Natural killer cell treated with Interleukin-12 subunit alpha and Interleukin-12 subunit beta and Interleukin-15 and Interleukin-18, amount 100 ng/mL, for 72 hours (primary cell): ENCODE measurements at regions not wholly inside any gene's neighbourhood (a gene's known extent, or its start where the extent isn't known, plus 50 kb on each side); places are given as distances from the start of the nearest gene placed in this dataset.

Experiments
- ATAC-seq, 2 donors: fragments of 150-1000 bp; cut with Tn5 transposase in 1 of 2; sonication (Bioruptor Pico), chemical (Tn5 transposase) in 1 of 2; 2 replicates each; pipeline ENCODE4 v1.10.0; 2021
- DNase-seq: peaks from one replicate; pipeline ENCODE4 v3.0.0; 2022; ENCODE audit warnings: low spot score
- H3K27ac Mint-ChIP-seq, 2 donors: 1 replicate in 1 of 2; 2 replicates in 1 of 2; pipeline ENCODE4 v1.8.0; 2022; ENCODE audit warnings: mixed read lengths in 2 of 2, mild to moderate bottlenecking in 1 of 2, moderate library complexity in 1 of 2
- H3K27me3 Mint-ChIP-seq, 2 donors: 1 replicate in 1 of 2; 2 replicates in 1 of 2; pipeline ENCODE4 v1.8.0; 2022; ENCODE audit warnings: mixed read lengths in 2 of 2
- H3K36me3 Mint-ChIP-seq: one replicate; pipeline ENCODE4 v1.8.0; 2022; ENCODE audit warnings: mixed read lengths
- H3K4me1 Mint-ChIP-seq, 2 donors: 1 replicate in 1 of 2; 2 replicates in 1 of 2; pipeline ENCODE4 v1.8.0; 2022; ENCODE audit warnings: low read depth in 2 of 2, mixed read lengths in 2 of 2, mild to moderate bottlenecking in 1 of 2
- H3K4me3 Mint-ChIP-seq: one replicate; pipeline ENCODE4 v1.8.0; 2022; ENCODE audit warnings: mixed read lengths
- H3K9me3 Mint-ChIP-seq: 2 replicates; pipeline ENCODE4 v1.8.0; 2022; ENCODE audit warnings: mixed read lengths

GRCh38 chr5:164346785-164347630 is 841.6 kb downstream of the MAT2B start:
- no peak overlapping the region for H3K4me3 Mint-ChIP-seq
- no peak for DNase-seq
- no peaks in the 10 kb centered on the region for H3K36me3 Mint-ChIP-seq
- no peaks in the 10 kb centered on the region for H3K4me1 Mint-ChIP-seq
- peaks cover 17% of the 10 kb centered on the region for H3K9me3 Mint-ChIP-seq
- no peaks in the 10 kb centered on the region for H3K27me3 Mint-ChIP-seq
- ATAC-seq = no peak
- H3K27ac Mint-ChIP-seq = no peak overlapping the region

GRCh38 chr5:164350236-164350635 is 844.8 kb downstream of the MAT2B start:
- ATAC-seq = no peak
- H3K27ac Mint-ChIP-seq = no peak overlapping the region
- no peaks in the 10 kb centered on the region for H3K4me1 Mint-ChIP-seq
- peaks cover 16% of the 10 kb centered on the region for H3K9me3 Mint-ChIP-seq
- no peak overlapping the region for H3K4me3 Mint-ChIP-seq
- no peaks in the 10 kb centered on the region for H3K36me3 Mint-ChIP-seq
- no peaks in the 10 kb centered on the region for H3K27me3 Mint-ChIP-seq
- no peak for DNase-seq

DNA sequence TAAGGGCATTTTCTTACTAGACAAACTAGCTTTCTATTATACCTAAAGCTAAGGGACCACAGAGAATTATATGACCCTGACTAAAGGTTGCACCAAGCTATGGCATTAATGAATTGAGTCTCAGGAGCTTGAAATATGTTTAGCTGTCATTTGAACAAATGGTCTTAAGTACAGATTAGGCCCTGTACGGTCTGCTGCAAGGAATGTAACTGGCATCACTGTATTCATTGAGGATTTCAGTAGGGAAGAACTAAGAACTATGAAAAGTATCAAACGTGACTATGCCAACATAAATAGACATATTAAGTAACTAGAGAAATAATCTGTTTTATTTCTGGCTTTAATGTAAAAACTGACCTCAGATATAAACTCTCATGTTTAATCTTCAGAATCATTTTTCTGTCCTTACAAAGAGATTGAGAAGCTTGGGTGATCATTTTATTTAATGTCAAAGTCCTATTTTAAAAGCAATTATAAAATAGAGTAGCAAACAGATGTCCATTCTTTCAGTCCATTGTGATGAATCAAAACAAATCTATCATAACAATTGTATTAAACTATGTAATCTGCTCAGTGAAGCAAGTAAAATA is 845.9 kb downstream of the MAT2B start:
- H3K9me3 Mint-ChIP-seq = peaks cover 17% of the 10 kb centered on the region
- H3K36me3 Mint-ChIP-seq = no peaks in the 10 kb centered on the region
- H3K4me3 Mint-ChIP-seq = no peak overlapping the region
- DNase-seq = no peak
- ATAC-seq = no peak
- no peaks in the 10 kb centered on the region for H3K4me1 Mint-ChIP-seq
- no peak overlapping the region for H3K27ac Mint-ChIP-seq
- no peaks in the 10 kb centered on the region for H3K27me3 Mint-ChIP-seq

GRCh38 chr5:164352695-164353094 is 847.3 kb downstream of the MAT2B start:
- no peak overlapping the region for H3K27ac Mint-ChIP-seq
- DNase-seq (no peak), ATAC-seq (no peak)
- H3K36me3 Mint-ChIP-seq = no peaks in the 10 kb centered on the region
- no peaks in the 10 kb centered on the region for H3K27me3 Mint-ChIP-seq
- no peaks in the 10 kb centered on the region for H3K4me1 Mint-ChIP-seq
- H3K4me3 Mint-ChIP-seq = no peak overlapping the region
- peaks cover 14% of the 10 kb centered on the region for H3K9me3 Mint-ChIP-seq

- H3K4me3 Mint-ChIP-seq = no peak overlapping the region
- no peaks in the 10 kb centered on the region for H3K36me3 Mint-ChIP-seq
- H3K4me1 Mint-ChIP-seq = no peaks in the 10 kb centered on the region
- no peaks in the 10 kb centered on the region for H3K27me3 Mint-ChIP-seq
- ATAC-seq = no peak
- no peak for DNase-seq
- H3K9me3 Mint-ChIP-seq = peaks cover 14% of the 10 kb centered on the region
- no peak overlapping the region for H3K27ac Mint-ChIP-seq
Measured at GRCh38 chr5:164353155-164353554, 847.7 kb downstream of the MAT2B start.

GRCh38 chr5:164354139-164354751 is 848.8 kb downstream of the MAT2B start:
- no peaks in the 10 kb centered on the region for H3K27me3 Mint-ChIP-seq
- no peaks in the 10 kb centered on the region for H3K4me1 Mint-ChIP-seq
- no peak for ATAC-seq
- H3K36me3 Mint-ChIP-seq = no peaks in the 10 kb centered on the region
- H3K4me3 Mint-ChIP-seq = no peak overlapping the region
- H3K27ac Mint-ChIP-seq = no peak overlapping the region
- no peak for DNase-seq
- peaks cover 10% of the 10 kb centered on the region for H3K9me3 Mint-ChIP-seq

DNA sequence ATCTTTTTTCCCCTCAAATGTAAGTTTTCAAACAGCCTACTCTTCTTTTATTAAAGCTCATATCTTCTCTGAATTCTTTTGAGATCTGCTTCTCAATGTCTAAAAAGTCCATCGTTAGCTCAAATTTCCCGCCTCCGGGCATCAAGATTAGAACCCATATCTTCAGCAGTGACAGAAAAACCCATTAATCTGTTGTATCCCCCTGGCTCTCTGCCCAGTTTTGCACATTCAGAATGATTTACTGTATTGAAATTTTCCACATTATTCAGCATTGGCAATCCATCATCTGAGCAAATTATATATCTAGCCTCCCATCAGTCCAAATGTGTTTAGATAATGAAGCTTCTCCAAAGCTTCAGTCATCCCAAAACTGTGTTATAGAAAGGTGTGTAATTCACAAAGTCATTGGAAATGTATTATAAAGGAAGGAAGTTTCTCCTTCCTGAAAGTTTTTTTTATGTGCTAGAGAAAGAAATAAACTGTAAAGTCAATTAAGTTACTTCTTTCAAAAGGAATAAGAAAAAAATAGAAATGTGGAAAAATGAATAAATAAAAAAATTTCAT is 849.9 kb downstream of the MAT2B start:
- DNase-seq = no peak
- H3K9me3 Mint-ChIP-seq = peaks cover 13% of the 10 kb centered on the region
- no peak overlapping the region for H3K4me3 Mint-ChIP-seq
- no peaks in the 10 kb centered on the region for H3K27me3 Mint-ChIP-seq
- H3K36me3 Mint-ChIP-seq = no peaks in the 10 kb centered on the region
- H3K4me1 Mint-ChIP-seq = no peaks in the 10 kb centered on the region
- no peak overlapping the region for H3K27ac Mint-ChIP-seq
- no peak for ATAC-seq

DNA sequence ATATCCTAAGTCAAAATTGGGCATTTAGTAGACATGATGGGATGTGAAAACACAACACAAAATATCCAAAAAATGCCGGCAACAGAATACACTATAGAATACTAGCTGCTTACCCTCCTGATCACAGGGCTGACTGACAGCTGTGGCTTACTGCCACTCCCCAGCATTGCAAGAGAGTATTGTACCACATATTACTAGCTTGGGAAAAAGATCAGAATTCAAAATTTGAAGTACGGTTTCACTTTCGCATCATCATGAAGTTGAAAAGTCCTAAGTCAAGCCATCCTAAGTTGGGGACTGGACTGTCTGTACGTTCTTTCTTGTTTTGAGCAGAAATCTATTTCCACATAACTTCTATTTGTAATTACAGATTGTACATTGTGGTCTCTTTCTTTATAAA is 851.4 kb downstream of the MAT2B start:
- no peaks in the 10 kb centered on the region for H3K27me3 Mint-ChIP-seq
- H3K4me3 Mint-ChIP-seq = no peak overlapping the region
- no peaks in the 10 kb centered on the region for H3K36me3 Mint-ChIP-seq
- H3K4me1 Mint-ChIP-seq = no peaks in the 10 kb centered on the region
- ATAC-seq (no peak), DNase-seq (no peak)
- H3K27ac Mint-ChIP-seq = no peak overlapping the region
- H3K9me3 Mint-ChIP-seq = peaks cover 10% of the 10 kb centered on the region

GRCh38 chr5:164357395-164358033 is 852.1 kb downstream of the MAT2B start:
- H3K27ac Mint-ChIP-seq = no peak overlapping the region
- DNase-seq (no peak), ATAC-seq (no peak)
- no peaks in the 10 kb centered on the region for H3K27me3 Mint-ChIP-seq
- no peak overlapping the region for H3K4me3 Mint-ChIP-seq
- no peaks in the 10 kb centered on the region for H3K4me1 Mint-ChIP-seq
- H3K9me3 Mint-ChIP-seq = peaks cover 10% of the 10 kb centered on the region
- H3K36me3 Mint-ChIP-seq = no peaks in the 10 kb centered on the region

- no peak overlapping the region for H3K27ac Mint-ChIP-seq
- H3K9me3 Mint-ChIP-seq = peaks cover 6% of the 10 kb centered on the region
- no peaks in the 10 kb centered on the region for H3K36me3 Mint-ChIP-seq
- no peak overlapping the region for H3K4me3 Mint-ChIP-seq
- no peak for DNase-seq
- ATAC-seq = no peak
- no peaks in the 10 kb centered on the region for H3K27me3 Mint-ChIP-seq
- H3K4me1 Mint-ChIP-seq = no peaks in the 10 kb centered on the region
Measured at GRCh38 chr5:164358531-164359259, 853.3 kb downstream of the MAT2B start.

DNA sequence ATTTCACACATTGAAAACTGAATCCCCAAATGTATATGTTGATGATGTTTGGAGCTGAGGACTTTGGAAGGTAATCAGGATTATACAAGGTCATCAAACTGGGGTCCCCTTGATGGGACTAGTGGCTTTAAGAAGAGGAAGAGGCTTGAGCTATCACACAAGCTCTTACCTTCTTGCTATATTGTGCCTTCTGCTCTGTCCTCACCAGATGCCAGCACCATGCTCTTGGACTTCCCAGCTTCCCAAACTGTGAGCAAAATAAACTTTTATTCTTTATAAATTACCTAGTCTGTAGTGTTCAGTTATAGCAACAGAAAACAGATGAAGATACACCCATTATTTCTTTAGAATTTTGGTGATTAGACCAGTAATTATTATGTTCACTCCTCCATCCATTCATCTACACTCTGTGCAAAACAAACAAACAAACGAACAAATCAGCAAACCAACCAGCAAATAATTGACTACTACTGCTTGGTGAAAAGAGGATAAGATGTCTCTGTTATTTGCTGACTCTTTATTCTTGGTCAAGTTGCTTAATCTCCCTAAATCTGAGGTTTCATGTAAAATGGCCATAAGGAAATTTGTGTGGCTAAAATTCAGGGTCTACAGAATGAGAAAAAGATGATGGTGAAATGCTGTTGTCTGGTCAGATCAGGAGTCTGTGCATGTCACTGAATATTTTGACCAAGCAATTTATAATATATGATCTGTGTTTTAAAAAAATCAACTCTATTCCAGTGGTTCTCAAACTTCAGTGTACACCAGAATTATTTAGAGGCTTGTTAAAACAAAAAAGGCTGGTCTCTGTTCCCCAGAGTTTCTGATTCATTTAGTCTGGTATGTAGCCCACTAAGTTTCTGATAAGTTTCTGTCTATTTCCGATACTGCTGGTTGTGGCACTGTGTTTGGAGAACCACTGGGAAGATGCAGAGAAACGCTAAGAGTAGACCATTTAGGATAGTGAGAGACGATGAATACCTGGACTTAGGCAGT is 854.1 kb downstream of the MAT2B start:
- H3K27ac Mint-ChIP-seq = no peak overlapping the region
- H3K4me1 Mint-ChIP-seq = no peaks in the 10 kb centered on the region
- DNase-seq (no peak), ATAC-seq (no peak)
- H3K9me3 Mint-ChIP-seq = peaks cover 6% of the 10 kb centered on the region
- H3K27me3 Mint-ChIP-seq = no peaks in the 10 kb centered on the region
- H3K4me3 Mint-ChIP-seq = no peak overlapping the region
- no peaks in the 10 kb centered on the region for H3K36me3 Mint-ChIP-seq

DNA sequence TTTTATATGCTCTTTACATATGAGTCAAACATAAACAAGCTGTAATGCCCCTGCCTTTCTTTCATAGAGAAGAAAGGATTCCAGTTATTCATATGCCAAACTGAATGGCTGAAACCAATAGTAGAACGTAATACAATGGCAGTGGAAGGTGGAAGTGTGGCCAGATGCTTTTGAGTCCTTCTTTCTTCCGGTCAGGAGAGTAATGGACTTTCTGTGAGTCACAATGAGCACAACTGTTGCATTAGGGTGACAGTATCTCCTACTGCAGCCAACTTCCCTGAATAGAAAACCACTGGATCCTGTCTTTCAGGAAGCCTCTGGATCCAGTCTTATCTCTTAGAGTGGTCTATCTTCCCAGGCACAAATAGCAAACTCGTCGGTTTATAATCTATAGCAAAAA is 855.2 kb downstream of the MAT2B start:
- H3K27me3 Mint-ChIP-seq = no peaks in the 10 kb centered on the region
- no peak overlapping the region for H3K27ac Mint-ChIP-seq
- H3K9me3 Mint-ChIP-seq = peaks cover 6% of the 10 kb centered on the region
- H3K4me3 Mint-ChIP-seq = no peak overlapping the region
- no peaks in the 10 kb centered on the region for H3K36me3 Mint-ChIP-seq
- H3K4me1 Mint-ChIP-seq = no peaks in the 10 kb centered on the region
- ATAC-seq (no peak), DNase-seq (no peak)
